GM12864 (cell line): ENCODE measurements at regions not wholly inside any gene's neighbourhood (a gene's known extent, or its start where the extent isn't known, plus 50 kb on each side); places are given as distances from the start of the nearest gene placed in this dataset.

Experiments
- DNase-seq: peaks from one replicate; pipeline ENCODE4 v3.0.0-alpha.2; 2011; ENCODE audit warnings: low read depth
- H3K4me3 ChIP-seq: 2 replicates; pipeline ENCODE4 v1.5.1; 2011; ENCODE audit warnings: mild to moderate bottlenecking, low read depth, low read length, control low read depth
- CTCF ChIP-seq: IDR thresholded peaks from 2 replicates; pipeline ENCODE4 v1.5.1; 2011; ENCODE audit warnings: low read depth, mild to moderate bottlenecking, moderate library complexity, low read length, control low read depth, inconsistent platforms; ENCODE audit errors: missing control alignments

- DNase-seq: no peak
- TF ChIP-seq CTCF: no peak
- H3K4me3 ChIP-seq: no peak overlapping the region
Measured at GRCh38 chr7:67731704-67732103, 735.1 kb downstream of the TYW1 start.

GRCh38 chr7:67732898-67733297, 736.3 kb downstream of the TYW1 start:
- no peak overlapping the region for H3K4me3 ChIP-seq
- TF ChIP-seq CTCF: no peak
- DNase-seq: no peak

GRCh38 chr7:67738145-67738544, 741.5 kb downstream of the TYW1 start:
- DNase-seq: no peak
- no peak for TF ChIP-seq CTCF
- H3K4me3 ChIP-seq: no peak overlapping the region

- no peak for TF ChIP-seq CTCF
- DNase-seq: no peak
- H3K4me3 ChIP-seq: no peak overlapping the region
Measured at GRCh38 chr7:67738958-67739357, 742.3 kb downstream of the TYW1 start.

GRCh38 chr7:67743501-67743900, 746.9 kb downstream of the TYW1 start:
- no peak for DNase-seq
- no peak for TF ChIP-seq CTCF
- no peak overlapping the region for H3K4me3 ChIP-seq

- H3K4me3 ChIP-seq: no peak overlapping the region
- no peak for TF ChIP-seq CTCF
- DNase-seq: no peak
Measured at GRCh38 chr7:67752227-67752626, 755.6 kb downstream of the TYW1 start.

GRCh38 chr7:67753891-67754290, 757.3 kb downstream of the TYW1 start:
- no peak overlapping the region for H3K4me3 ChIP-seq
- DNase-seq: no peak
- no peak for TF ChIP-seq CTCF
